NCI-H2029 treated with DMSO at 0.1 percent for 48 hours (cell line): ENCODE measurements at regions not wholly inside any gene's neighbourhood (a gene's known extent, or its start where the extent isn't known, plus 50 kb on each side); places are given as distances from the start of the nearest gene placed in this dataset.
"Not testable (repeated sequence)": the region's sequence is repeated elsewhere in the genome, so short reads cannot be mapped to it uniquely, and the experiment has no call there.

Experiments used
- DNase-seq: peaks from one replicate; lab custom pipeline; 2025; lab: John Stamatoyannopoulos, UW

DNA sequence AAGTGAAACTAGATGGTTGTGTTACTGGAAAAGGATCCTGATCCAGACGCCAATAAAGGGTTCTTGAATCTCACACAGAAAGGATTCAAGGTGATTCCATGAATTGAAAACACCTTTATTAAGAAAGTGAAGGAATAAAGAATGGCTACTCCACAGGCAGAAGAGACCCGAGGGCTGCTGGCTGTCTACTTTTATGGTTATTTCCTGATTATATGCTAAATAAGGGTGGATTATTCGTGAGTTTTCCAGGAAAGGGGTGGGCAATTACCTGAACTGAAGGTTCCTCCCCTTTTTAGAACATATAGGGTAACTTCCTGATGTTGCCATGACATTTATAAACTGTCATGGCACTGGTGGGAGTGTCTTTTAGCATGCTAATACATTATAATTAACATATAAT lies 50.9 kb upstream of the WARS2 start:
- DNase-seq, result no peak

DNA sequence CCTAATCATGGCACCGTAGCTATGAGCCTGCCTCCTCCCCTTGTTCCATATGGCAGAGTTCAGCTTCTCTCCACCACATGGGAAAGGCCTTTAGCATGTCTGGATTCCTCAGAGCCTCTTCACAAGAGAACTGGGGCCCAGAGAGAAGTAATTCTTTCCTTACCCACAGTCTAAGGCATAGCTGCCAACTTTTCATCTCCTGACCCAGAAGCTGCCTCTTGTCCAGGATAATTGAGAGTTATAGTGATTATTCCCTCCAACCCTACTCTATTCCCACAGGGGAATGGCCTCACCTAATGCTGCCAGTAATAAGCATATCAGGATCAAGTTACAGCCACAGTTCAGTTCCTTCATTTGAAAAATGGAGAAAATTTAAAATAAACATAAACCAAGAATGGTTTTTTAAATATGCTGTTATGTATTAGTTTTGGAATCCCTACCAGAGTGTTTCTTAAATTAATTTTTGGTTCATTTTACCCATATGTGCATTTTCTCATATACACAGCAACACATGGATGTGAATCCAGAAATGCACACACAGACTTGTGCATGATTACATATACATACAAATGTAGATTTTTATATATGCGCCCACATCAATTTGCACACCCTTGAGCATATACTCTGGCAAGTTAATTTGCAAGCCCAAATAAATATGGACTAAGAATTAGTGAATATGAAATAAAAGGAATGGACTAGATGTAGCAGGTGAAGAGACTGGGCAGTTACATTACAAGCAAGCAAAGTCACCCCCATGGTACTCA lies 63.9 kb upstream of the WARS2 start:
- DNase-seq, result no peak

DNA sequence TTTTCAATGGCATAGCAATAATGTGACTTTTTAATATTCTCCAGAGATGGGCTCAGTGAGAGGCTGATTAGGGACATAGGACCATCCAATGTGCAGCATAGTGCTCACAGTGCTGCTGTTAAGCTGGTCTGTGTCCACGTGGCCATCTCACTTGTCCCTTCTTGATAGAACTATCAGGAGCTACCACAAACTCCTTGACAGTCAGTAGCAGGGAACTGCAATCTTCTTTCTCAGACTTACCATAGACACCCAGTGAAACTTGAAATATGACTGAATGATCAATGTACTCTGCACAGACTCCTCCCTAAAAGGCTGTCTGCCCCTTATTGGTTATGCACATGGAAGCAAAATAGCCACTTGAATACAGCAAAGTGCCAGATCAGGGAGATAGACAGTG lies 64.5 kb upstream of the WARS2 start:
- no peak for DNase-seq

DNA sequence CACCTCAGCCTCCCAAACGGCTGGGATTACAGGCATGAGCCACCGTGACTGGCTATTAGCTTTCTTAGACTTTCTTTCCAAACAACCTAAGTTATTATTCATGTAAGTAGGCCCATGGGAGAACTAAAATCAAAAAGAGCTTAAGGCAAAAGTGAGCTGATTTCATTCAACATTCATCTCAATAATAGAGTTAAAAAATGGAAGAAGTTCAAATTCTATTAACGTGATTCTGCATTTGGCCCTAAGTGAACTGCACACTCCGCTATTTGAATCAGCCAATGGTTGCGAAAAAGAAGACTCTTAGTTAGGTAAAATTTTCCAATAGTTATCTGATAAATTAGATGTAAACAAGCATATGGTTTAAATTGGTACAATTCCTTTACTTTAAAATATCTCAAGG lies 68.6 kb upstream of the WARS2 start:
- no peak for DNase-seq

DNA sequence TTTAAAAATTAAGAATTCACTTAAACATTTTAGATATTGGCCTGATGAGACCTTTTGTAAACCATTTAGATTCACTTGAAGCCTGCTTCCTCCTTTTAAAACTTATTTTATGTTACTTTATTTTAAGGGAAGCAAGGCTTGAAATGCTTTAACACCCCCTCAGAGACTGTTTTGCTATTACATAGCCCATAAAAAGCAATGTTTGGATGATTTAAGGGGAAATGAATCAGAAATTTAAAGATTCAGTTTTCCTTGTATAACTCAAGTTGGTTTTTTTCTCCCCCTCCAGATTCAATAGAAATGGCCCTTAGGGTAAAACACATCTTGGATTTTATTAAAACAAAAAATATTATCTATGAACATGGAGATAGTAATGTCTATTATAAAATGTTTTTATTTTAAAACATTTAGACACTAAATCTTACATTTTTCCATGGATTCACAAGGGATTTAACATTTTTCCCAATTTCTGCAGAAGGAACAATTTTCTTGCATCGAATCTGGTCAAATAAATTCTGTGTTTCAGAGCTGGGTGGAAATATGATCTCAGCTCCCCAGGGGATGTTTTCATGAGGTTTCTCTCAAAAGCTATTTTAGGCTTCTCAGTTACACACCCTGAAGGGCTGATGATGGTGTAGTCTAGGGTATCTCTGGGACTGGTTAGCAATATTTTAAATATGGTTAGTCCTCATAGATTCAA lies 69.3 kb upstream of the WARS2 start:
- no peak for DNase-seq

DNA sequence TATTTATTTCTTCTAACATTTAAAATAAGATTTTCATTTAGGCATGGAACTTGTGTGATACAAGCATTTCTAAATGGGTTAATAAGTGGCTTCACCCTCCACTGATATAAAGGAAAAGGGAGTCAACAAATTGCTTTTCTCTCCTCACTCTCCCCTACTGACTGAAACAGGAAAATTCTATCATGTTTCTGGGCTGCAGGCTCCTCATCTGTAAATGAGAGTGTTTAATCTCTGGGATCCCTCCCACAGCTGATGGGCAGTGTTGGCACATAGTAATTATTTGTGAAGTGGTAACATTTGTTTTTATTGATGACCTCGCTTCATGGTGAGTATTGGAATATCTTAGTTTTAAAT lies 69.8 kb upstream of the WARS2 start:
- DNase-seq, result no peak

DNA sequence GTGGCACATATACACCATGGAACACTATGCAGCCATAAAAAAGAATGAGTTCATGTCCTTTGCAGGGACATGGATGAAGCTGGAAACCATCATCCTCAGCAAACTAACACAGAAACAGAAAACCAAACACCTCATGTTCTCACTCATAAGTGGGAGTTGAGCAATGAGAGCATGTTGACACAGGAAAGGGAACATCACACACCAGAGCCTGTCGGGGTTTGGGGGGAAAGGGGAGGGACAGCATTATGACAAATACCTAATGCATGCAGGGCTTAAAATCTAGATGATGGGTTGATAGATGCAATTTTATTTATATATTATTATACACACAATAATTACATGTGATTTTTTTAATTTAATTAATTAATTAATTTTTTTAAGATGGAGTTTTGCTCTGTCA lies 72.8 kb upstream of the WARS2 start:
- DNase-seq, result not testable (repeated sequence)

DNA sequence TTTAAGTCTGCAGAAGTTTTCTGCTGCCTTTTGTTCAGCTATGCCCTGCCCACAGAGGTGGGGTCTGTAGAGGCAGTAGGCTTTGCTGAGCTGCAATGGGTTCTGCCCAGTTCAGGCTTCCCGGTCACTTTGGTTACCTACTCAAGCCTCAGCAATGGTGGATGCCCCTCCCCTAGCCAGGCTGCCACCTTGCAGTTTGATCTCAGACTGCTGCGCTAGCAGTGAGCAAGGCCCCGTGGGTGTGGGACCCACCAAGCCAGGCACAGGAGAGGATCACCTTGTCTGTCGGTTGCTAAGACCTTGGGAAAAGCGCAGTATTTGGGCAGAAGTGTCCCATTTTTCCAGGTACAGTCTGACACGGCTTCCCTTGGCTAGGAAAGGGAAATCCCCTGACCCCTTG lies 74.5 kb upstream of the WARS2 start:
- not testable (repeated sequence) for DNase-seq

DNA sequence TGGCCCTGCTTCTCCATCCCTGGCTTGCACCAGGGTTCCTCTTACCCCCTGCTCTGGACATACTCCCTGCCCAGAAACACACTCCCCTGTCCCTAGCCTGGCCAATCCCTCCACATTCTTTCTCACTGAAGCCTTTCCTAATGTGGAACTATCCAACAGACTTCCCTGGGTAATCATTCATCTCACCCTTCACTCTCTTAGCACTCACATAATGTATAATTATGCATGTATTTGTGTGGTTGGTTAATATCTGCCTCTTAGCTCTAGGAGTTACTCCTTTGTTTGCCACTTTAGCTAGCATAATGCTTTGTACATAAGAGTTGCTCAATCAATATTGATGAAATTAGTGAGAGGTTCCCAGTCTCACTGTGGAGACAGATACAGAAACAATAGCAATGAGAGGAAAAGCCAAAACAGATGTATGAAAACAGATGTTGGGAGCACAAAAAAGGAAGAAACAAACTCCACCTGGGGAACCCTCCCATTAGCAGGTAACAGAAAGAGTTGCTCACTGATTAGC lies 76.9 kb upstream of the WARS2 start:
- DNase-seq, result no peak

DNA sequence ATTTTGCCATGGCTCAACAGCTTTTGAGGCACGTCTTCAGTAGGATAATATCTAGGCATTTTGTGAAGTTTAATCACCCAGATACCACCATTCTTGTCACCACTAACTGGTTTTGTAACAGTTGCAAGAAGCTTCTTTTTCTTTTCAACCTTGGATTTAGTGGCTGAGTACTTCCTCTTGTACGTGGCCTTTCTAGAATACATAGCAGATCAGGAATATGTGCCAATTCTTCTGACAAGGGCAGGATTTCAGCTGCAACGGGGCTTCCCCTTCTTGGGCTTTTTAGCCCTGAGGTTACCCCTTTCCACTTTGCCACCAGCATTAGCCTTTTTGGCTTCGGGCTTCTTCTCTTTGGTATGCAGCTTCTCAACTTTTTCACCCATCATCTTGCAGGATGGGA lies 79.3 kb upstream of the WARS2 start:
- DNase-seq, result no peak

DNA sequence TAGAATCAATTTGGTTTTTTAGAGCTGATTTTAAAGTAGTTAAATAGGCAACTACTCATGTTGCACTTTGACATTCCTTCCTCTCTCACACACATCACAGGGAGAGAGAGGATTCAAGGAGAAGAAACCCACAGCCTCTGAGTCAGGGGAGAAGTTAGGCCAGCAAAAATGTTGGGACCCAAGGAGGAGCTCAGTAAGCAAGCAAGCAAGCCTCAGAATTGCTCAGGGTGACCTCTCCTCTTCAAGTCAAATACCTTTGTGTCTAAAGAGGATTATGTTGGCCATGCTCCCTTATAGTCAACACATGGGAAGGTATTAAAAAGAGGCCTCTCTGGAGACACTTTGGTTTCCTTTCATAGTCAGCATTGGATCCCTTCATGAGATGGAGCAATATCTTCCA lies 80.5 kb upstream of the WARS2 start:
- DNase-seq, result no peak

DNA sequence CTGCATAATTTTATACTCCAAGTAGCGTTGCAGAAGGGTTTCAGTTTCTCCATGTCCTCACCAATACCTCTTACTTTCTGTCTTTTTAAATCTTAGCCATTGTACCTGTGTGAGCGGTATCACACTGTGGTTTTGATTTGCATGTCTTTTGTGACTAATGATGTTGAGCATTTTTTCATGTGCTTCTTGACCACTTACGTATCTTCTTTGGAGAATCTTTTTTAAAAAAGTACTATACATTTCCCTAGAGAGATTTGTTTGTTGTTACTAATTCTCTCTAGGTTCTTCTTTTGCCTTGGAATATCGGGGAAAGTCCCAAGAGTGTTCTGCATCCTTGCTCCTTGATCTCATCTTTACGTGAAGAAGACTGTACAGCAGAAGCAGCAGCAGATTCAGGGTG lies 81.8 kb upstream of the WARS2 start:
- no peak for DNase-seq

DNA sequence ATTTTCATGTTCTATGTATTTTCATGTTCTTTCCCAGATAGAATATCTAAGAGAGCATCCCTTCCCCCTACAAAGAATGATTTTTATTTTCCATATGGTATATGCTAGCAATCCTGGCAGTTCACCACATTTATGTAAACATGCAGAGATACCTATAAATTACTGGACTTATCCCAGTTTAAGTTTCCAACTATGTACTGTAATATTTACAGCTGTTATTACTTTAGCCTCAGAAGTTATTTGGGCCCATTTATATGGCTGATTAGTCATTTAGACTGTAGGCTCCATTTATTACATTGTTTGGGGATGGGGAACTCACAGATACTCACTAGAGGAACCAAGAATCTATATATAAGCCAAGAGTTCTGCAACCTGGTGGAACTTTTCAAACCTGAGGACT lies 84.8 kb upstream of the WARS2 start:
- DNase-seq, result no peak

DNA sequence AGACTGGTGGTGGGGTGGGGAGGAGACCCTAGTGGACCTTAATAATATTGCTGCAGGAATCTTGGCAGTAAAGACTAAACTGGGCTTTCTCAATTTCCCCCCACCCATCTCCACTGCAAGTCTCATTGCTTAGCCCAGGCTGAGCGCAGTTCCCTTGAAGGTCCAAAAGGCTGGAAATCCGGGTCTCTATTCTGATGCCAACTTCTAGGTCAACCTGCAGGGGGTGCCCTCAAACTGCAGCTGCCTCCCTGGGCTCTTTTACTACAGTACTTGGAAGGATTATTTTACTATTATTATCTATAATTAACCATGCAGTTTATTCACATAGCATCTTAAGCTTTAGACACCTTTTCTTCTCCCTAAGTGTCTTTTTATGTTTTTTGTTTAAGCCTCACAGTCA lies 85.4 kb upstream of the WARS2 start:
- DNase-seq, result no peak

DNA sequence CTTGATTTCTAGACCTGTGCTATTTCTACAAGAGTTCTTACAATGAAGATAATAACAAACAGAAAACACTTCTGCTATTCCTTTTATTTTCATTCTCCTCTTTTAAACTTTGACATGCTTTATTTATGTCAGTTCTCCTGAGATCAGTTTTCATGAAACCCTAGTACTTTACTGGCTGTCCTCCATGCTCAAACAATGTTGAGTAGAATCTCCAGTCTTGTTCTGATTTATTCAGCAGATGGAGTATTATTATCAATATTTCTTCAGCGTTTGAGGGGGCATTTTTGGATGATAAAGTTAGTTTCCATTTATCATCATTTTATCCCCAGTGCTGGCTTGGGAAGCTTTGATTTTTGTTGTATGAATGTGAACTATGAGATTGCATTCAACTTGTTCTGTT lies 85.9 kb upstream of the WARS2 start:
- DNase-seq, result no peak

DNA sequence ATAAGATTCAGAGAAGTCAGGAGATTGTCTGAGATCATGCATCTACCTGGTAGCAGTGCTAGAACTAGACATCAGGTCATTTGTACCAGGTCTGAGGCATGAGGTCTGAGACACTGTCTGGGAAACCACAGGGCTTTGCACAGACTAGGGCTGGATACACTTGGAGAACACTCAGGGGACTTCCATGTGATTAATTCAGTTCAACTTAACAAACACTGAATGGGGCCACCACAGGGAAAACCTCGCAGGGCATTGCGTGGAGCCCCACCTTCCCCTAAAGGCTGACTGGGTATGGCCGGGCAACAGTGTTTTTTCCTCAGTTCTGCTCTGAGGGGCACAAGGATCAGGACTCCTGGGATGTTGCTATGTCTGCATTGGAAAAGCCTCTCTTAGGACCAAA lies 86.5 kb upstream of the WARS2 start:
- no peak for DNase-seq

DNA sequence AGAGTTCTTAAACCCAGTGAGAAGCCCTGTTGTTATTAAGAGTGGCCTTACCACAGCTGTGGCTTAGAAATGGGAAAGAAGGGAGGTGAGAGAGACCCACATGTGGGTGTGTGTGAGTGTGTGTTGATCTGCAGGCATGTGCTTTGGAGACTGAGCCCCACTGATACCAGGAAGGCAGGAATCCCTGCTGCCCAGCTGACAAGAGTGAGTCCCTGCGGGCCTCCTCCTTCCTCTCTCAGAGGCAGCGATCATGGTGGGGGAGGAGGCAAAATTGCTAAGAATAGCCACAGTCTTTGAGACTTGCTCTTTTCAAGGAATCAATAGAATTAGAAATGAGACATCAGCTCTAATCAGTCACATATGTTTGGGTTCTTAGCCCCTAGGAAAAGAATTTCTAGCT lies 87.0 kb upstream of the WARS2 start:
- no peak for DNase-seq

DNA sequence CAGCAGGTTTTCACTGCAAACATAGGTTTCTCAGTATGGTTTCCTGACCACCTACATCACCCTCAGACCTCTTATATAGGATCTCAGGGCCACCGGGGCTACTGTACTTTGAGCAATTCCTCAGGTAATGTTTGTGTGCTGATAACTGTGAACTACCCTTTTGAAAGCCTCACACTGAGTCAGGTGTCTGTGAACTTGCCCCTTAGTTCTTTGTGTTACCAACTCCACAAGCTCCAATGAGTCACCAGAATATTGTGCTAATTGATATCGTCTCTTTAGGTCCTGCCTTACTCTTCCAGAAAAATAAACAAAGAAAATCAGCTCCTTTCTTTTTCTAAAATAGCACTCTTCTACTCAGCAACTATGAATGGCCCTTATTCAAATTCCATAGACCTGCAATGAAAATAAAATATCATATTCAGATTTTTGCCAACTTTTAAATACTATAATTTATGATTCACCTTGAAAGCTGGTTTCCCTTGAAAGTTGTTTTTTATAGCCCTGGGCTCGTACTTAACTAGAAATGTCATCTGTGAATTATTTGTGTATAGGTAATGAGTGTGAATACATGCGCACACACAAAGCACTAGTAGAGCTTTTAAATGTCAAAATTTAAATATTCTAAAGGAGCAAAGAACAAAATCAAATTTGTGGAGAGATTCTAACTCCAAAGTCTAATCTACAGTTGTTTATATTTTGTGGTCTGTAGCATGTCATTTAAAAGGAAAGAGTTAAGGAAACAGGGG lies 88.1 kb upstream of the WARS2 start:
- no peak for DNase-seq

DNA sequence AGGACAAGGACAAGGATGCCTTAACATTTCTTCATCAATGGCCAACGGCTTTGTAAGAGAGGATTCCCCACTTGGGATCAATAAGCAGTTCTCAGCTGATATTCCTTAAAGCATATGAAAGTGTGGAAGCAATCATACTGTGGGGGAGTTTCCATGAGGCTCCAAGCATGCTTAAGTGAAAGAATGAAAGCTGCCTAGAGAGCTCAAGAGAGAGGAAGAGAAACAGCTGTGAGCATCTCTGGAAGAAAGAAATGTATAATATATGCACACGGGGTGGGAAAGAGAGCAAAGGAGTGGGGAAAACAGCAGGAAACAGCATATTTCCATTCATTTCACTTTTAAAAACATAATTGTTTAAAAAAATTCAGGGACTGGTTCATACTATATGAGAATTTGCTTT lies 94.7 kb upstream of the WARS2 start:
- DNase-seq, result no peak

DNA sequence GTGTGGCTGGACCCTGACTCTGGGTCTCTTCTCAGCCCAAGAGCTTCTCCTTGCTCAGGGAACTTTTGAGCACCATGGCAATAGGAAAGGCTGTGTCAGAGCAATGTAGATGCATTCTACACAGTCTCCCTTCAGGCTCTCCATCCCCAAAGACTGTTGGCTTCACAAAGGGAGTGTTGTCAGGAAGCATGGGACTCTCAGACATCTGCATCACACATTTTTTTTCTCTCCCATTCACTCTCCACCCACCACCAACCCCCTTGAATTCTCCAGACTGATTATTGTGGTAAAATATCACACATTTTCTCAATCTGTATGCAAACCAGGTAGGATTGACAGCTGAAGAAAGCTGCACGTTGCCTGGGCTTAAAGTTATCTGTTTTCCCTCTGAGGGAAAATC lies 105.4 kb upstream of the WARS2 start:
- no peak for DNase-seq

DNA sequence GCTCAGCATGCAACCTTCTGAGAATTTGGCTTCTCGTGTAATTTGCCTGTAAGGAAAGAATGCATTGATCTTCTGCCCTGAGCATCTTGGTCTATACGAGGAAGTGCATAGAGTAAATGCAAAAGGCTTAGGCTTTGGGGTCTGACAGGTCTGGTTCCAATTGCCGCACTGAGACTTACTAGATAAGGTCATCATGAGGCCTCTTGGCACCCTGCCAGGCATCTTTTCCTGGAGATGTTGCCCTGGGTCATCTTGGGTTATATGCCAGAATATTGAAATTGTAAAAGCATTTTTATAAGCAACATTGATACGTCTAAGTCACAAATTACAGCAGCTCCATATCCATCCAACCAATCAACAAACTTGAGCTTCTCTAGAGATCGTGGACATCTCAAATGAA lies 108.8 kb upstream of the WARS2 start:
- DNase-seq, result no peak

DNA sequence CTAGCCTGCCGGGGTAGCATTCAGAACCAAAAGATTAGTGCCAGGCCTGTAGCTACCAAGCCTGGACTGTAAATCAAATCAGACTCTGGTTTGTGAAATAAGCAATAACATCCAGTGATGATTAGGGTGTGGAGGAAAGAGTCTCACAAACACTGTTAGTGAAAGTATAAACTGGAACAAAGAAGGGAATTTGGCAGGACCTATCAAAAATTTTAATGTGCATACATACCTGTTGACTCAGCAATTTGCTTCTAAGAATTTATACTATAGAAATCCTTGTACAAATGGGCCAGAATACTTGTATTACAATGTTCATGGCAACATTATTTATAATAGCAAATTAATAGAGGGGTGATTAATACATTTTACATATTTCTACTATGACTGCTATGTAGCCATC lies 109.8 kb upstream of the WARS2 start:
- DNase-seq, result no peak

DNA sequence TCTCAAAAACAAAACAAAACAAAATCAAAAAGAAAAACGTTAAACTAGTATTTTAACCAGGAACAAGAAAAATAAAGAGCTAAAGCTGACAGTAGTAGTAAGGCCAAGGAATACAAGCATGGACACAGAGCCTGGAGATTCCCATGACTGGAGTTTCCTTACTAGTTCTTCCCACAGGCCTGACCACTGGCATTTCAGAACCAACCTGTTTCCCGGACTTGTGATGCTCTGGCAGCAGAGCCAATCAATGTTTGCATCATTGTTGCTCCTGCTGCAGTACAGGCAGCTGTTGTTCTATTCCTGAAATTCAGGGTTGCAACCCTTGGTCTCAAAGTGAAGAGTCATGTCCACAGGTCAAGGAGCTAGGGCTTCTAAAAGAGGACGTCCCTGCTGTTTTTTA lies 111.3 kb upstream of the WARS2 start:
- DNase-seq, result no peak
